Osteoblast (primary cell): ENCODE measurements at regions not wholly inside any gene's neighbourhood (a gene's known extent, or its start where the extent isn't known, plus 50 kb on each side); places are given as distances from the start of the nearest gene placed in this dataset.

Source experiments
- DNase-seq: peaks from one replicate; pipeline ENCODE4 v3.0.0; 2011; ENCODE audit warnings: low spot score, mixed read lengths; ENCODE audit not compliant: insufficient read length; ENCODE audit errors: missing footprints
- H2AFZ ChIP-seq: 2 replicates; pipeline ENCODE4 v1.6.0; 2011; ENCODE audit warnings: mild to moderate bottlenecking, low read length
- H3K27ac ChIP-seq: 2 replicates; pipeline ENCODE4 v1.5.1; 2011; ENCODE audit warnings: mild to moderate bottlenecking, low read depth, low read length, moderate library complexity
- H3K27me3 ChIP-seq: 2 replicates; pipeline ENCODE4 v1.6.0; 2012; ENCODE audit warnings: mild to moderate bottlenecking, control low read depth, inconsistent platforms, low read length, moderate library complexity; ENCODE audit not compliant: insufficient read depth
- H3K36me3 ChIP-seq: 2 replicates; pipeline ENCODE4 v1.5.1; 2011; ENCODE audit warnings: mild to moderate bottlenecking, low read length, control low read depth, moderate library complexity; ENCODE audit not compliant: insufficient read depth
- H3K4me1 ChIP-seq: 2 replicates; pipeline ENCODE4 v1.5.1; 2011; ENCODE audit warnings: mild to moderate bottlenecking, low read length, control low read depth, moderate library complexity; ENCODE audit not compliant: insufficient read depth
- H3K4me2 ChIP-seq: 2 replicates; pipeline ENCODE4 v1.6.0; 2011; ENCODE audit warnings: mild to moderate bottlenecking, low read length; ENCODE audit not compliant: insufficient read depth
- H3K4me3 ChIP-seq: fragments of 200-600 bp; sonication (generic); 3 replicates; pipeline ENCODE4 v1.5.1; 2012; ENCODE audit warnings: mild to moderate bottlenecking, low read length, inconsistent platforms; ENCODE audit not compliant: insufficient read depth
- H3K79me2 ChIP-seq: 2 replicates; pipeline ENCODE4 v1.6.0; 2012; ENCODE audit warnings: mild to moderate bottlenecking, low read length, control low read depth, inconsistent platforms; ENCODE audit not compliant: insufficient read depth
- H3K9me3 ChIP-seq: 2 replicates; pipeline ENCODE4 v1.5.1; 2011; ENCODE audit warnings: low read depth, low read length, control low read depth
- H4K20me1 ChIP-seq: 2 replicates; pipeline ENCODE4 v1.6.0; 2012; ENCODE audit warnings: mild to moderate bottlenecking, low read length, control low read depth; ENCODE audit not compliant: insufficient read depth
- CTCF ChIP-seq: IDR thresholded peaks from 2 replicates; pipeline ENCODE4 v1.5.1; 2011; ENCODE audit warnings: mild to moderate bottlenecking, low read depth, low read length, moderate library complexity; ENCODE audit errors: extremely low read depth

- Histone ChIP-seq H3K27ac (no peak overlapping the region), H3K79me2 (no peaks in the 10 kb centered on the region), H3K27me3 (peaks cover 9% of the 10 kb centered on the region), H2AFZ (no peak overlapping the region), H3K36me3 (no peaks in the 10 kb centered on the region), H3K4me1 (no peaks in the 10 kb centered on the region), H4K20me1 (no peaks in the 10 kb centered on the region), H3K4me3 (no peak overlapping the region), H3K4me2 (no peak overlapping the region), H3K9me3 (no peaks in the 10 kb centered on the region)
- no peak for TF ChIP-seq CTCF
- no peak for DNase-seq
Measured at GRCh38 chr6:109295774-109296156, 86.5 kb downstream of the CD164 start.

GRCh38 chr6:109295109-109295773, 87.0 kb downstream of the CD164 start:
- Histone ChIP-seq H2AFZ (no peak overlapping the region), H3K36me3 (no peaks in the 10 kb centered on the region), H3K79me2 (no peaks in the 10 kb centered on the region), H4K20me1 (no peaks in the 10 kb centered on the region), H3K4me2 (no peak overlapping the region), H3K27me3 (peaks cover 9% of the 10 kb centered on the region), H3K27ac (no peak overlapping the region), H3K4me1 (no peaks in the 10 kb centered on the region), H3K9me3 (no peaks in the 10 kb centered on the region), H3K4me3 (no peak overlapping the region)
- no peak for TF ChIP-seq CTCF
- no peak for DNase-seq

GRCh38 chr6:109292983-109293586, 89.2 kb downstream of the CD164 start:
- TF ChIP-seq CTCF: no peak
- Histone ChIP-seq H3K9me3 (no peaks in the 10 kb centered on the region), H3K79me2 (no peaks in the 10 kb centered on the region), H3K4me2 (no peak overlapping the region), H4K20me1 (no peaks in the 10 kb centered on the region), H3K27ac (no peak overlapping the region), H3K4me3 (no peak overlapping the region), H2AFZ (no peak overlapping the region), H3K27me3 (peaks cover 3% of the 10 kb centered on the region), H3K36me3 (no peaks in the 10 kb centered on the region), H3K4me1 (no peaks in the 10 kb centered on the region)
- DNase-seq: no peak

- Histone ChIP-seq H3K4me2 (no peak overlapping the region), H2AFZ (no peak overlapping the region), H3K27me3 (peaks cover 4% of the 10 kb centered on the region), H3K27ac (no peak overlapping the region), H3K4me1 (no peaks in the 10 kb centered on the region), H4K20me1 (no peaks in the 10 kb centered on the region), H3K36me3 (no peaks in the 10 kb centered on the region), H3K9me3 (no peaks in the 10 kb centered on the region), H3K79me2 (no peaks in the 10 kb centered on the region), H3K4me3 (no peak overlapping the region)
- DNase-seq: no peak
- TF ChIP-seq CTCF: no peak
Measured at GRCh38 chr6:109292420-109292819, 89.8 kb downstream of the CD164 start.
